GM18499 (cell line): ENCODE measurements at regions not wholly inside any gene's neighbourhood (a gene's known extent, or its start where the extent isn't known, plus 50 kb on each side); places are given as distances from the start of the nearest gene placed in this dataset.

Experiments
- ATAC-seq: cut with Tn5 transposase; IDR thresholded peaks from one replicate; pipeline ENCODE4 v1.9.1; 2021; ENCODE audit warnings: moderate number of reproducible peaks; ENCODE audit not compliant: insufficient read depth, unreplicated experiment

DNA sequence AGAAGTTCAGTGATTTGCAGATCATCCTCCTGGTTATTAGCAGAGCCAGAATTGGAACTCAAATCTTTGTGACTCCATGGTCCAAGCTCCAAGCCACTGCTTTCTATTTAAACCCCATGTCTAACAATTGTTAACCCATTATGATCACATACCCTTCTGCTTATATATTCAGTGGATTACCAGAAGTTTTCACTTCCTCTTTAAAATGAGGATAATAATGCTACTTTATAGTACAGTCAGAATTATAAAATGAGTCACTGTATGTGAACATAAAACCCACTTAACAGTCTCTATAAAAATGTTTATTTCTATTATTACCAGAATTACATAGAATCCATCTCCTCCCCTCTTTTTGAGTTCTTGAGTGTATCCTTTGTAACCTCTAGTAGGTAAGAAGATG is 550.7 kb upstream of the DPPA4 start:
- no peak for ATAC-seq

- ATAC-seq = no peak
These were observed 560.4 kb upstream of the DPPA4 start for GRCh38 chr3:109897734-109898133.

GRCh38 chr3:109899925-109900324 is 562.6 kb upstream of the DPPA4 start:
- no peak for ATAC-seq

DNA sequence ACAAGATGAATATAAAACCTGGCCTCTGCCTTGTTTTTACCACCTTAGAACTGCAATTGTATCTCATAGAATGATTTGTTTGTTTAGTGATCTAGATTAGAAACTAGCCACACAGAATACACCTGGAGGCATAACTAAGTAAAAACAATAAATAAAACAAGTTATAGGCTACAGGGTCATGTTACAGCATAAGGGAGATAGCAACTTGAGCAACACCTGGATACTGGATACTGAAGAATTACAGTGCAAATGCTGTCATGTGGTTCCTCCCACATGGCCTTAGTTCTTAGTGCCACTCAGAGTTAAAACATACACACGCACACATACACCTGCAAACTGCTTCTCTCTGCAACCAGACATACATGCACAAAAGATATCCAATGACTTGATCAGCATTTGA is 563.4 kb upstream of the DPPA4 start:
- ATAC-seq = no peak

GRCh38 chr3:109902549-109902948 is 565.2 kb upstream of the DPPA4 start:
- no peak for ATAC-seq

- no peak for ATAC-seq
These were observed 565.8 kb upstream of the DPPA4 start for GRCh38 chr3:109903100-109903499.

- ATAC-seq = no peak
These were observed 573.4 kb upstream of the DPPA4 start for GRCh38 chr3:109910772-109911171.

DNA sequence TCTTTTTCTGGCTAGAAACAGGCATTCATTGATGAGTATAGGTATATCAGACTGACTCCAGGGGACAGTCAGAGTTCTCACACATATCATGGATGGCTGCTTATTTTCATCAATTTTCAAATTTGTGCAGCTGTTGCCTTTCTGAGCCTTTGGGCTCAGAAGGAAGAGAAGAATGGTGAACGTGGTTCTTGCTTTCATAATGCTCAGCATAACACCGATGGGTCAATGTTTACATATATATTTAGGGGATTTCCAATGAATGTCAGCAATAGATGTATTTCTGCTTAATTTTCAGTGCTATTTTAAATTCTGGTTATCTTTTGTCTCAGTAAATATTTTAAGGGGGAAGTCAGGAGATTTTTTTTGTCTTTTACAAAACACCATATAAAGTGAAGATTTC is 581.4 kb upstream of the DPPA4 start:
- ATAC-seq = no peak

GRCh38 chr3:109920749-109921148 is 583.4 kb upstream of the DPPA4 start:
- no peak for ATAC-seq

- ATAC-seq = no peak
These were observed 584.2 kb upstream of the DPPA4 start for GRCh38 chr3:109921509-109921908.

GRCh38 chr3:109922856-109923255 is 585.5 kb upstream of the DPPA4 start:
- ATAC-seq = no peak

- no peak for ATAC-seq
These were observed 586.1 kb upstream of the DPPA4 start for GRCh38 chr3:109923431-109923830.

DNA sequence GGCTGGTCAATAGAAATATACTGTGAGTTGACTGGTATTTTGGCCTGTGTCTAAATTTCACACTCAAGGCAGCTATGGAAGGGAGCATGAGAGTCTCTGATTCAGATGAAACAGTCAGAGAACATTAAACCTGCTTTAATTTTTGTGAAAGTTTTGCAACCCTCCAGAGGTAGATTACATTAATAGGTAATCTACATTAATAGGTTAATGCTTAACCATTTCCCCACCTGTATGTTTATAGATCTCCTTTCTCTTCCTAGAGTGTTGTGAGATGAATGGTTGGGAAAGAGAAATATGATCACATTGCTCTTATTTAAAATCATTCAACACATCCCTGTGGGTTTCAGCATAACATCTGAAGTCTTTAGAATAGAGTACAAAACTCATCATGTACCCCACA is 586.9 kb upstream of the DPPA4 start:
- no peak for ATAC-seq

DNA sequence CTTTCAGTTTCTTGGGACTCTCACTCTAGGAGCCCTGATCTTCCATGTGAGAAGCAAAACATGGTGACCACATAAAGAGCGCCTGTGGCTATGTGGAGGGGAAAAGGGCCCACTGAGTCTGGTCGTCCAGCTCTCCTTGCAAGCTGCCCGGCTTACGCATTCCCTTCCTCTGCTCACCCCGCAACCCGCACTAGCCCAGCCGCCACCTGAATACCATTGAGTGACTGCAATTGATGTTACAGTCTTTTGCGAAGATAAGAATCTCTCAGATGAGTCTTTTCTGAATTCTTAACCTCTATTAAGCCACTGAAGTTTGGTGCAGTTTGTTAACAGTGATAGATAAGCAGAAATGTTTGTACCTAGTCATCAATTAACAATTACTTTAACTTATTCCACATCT is 589.0 kb upstream of the DPPA4 start:
- no peak for ATAC-seq

DNA sequence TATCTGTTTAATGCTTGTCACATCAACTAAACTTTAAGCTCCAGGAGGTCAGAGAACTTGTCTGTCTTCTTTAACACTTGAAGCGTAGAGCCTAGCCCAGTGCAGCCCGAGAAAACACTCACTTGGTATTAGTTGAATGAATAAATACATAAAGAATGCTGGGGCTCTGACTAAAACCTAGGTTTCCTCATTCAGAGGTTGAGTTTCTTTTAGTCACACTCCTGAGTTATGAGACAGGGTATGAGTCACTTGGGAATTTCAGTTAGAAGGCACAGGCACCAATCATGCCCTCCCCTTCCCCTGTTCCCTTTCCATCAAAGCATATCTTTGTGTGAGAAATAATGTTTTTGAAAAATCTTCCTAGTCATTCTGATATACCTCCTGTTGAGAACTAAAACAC is 589.8 kb upstream of the DPPA4 start:
- no peak for ATAC-seq

- ATAC-seq = no peak
These were observed 590.4 kb upstream of the DPPA4 start for GRCh38 chr3:109927726-109928125.

DNA sequence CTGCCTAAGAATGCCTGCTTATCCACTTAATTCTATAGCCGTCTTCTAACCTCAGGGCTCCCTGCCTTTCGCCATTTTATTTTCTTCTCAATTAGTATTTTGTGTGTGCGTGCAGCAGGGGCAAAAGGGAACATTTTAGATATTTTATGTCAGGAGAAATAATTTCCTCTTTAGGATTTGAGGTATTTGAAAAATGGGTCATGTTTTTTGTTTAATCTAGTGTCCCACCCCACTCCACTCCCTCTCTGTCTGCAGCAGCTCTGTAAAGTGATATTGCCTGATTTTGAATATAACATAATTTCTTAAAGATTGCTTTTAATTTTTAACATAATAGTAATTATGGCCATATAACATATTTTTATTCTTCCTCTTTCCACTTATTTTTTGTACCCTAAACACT is 593.2 kb upstream of the DPPA4 start:
- no peak for ATAC-seq

- no peak for ATAC-seq
These were observed 596.2 kb upstream of the DPPA4 start for GRCh38 chr3:109933576-109933975.

- no peak for ATAC-seq
These were observed 602.5 kb upstream of the DPPA4 start for GRCh38 chr3:109939817-109940216.

DNA sequence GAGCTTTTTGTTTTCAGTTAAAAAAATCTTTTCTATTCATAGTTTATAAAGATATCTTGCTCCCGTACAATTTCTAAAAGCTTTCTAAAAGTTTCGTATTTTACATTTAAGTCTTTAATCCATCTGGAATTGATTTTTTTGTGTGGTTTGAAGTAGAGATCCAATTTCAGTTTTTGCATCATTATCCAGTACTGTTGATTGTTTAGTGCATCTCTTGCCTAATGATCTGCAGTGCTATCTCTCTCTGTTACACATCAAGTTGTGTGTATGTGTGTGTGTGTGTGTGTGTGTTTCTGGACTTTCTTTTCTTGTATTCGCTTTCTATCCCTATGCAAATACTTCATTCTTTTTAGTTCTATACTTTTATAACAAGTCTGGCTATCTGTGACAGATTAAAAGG is 605.8 kb upstream of the DPPA4 start:
- no peak for ATAC-seq

GRCh38 chr3:109944836-109945235 is 607.5 kb upstream of the DPPA4 start:
- no peak for ATAC-seq

DNA sequence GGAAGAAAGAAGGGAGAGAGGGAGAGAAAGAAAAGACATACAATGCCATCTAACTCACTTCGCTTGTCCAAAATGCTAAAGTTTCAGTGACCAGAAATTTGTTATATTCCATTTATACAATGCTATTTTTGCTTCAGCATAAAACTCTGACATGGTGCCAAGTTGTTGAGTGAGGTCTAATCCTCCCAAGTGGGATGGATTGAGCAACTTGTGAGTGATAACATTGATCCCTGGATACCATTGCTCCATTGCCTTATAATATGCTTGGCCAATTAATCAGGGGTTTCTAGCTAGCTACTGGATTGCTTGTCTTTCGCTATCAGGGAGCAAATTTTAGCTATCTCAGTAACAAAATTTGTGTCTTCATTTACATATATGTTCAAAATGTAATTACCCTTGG is 615.6 kb upstream of the DPPA4 start:
- ATAC-seq = no peak

GRCh38 chr3:109963831-109964230 is 626.5 kb upstream of the DPPA4 start:
- ATAC-seq = no peak
